ENCODE measurements at regions not wholly inside any gene's neighbourhood (a gene's known extent, or its start where the extent isn't known, plus 50 kb on each side); places are given as distances from the start of the nearest gene placed in this dataset.

- TF ChIP-seq CTCF (IDR thresholded peaks at IDR 0.05; ENCODE audit: low read depth, low read length, poor library complexity, severe bottlenecking) = no peak
- no peak for TF ChIP-seq EZH2phosphoT487 (IDR thresholded peaks at IDR 0.05; ENCODE audit: borderline replicate concordance, low read length)
These were observed 608.2 kb downstream of the TBC1D22A start for GRCh38 chr22:47370448-47371262.
